ENCODE measurements at regions not wholly inside any gene's neighbourhood (a gene's known extent, or its start where the extent isn't known, plus 50 kb on each side); places are given as distances from the start of the nearest gene placed in this dataset.

GRCh38 chr13:105471673-105472072 is 1063.8 kb downstream of the EFNB2 start:
- Histone ChIP-seq H3K36me3 (replicated peaks) (no peaks in the 10 kb centered on the region), H3K27me3 (replicated peaks) (no peaks in the 10 kb centered on the region), H3K4me3 (ENCODE audit: low read depth, low read length) (no peak overlapping the region), H3K27ac (no peak overlapping the region)
- TF ChIP-seq CTCF (IDR thresholded peaks at IDR 0.05; ENCODE audit: low read depth, low read length, missing control alignments) = no peak
- in situ Hi-C loops (cut with HindIII; ENCODE audit: low pct_ligation_motif_present, low sequenced_read_pairs) = no loop called here
- no peak for DNase-seq

- DNase-seq = no peak
- no peaks in the 10 kb centered on the region for H3K27me3 ChIP-seq (replicated peaks)
- no peak overlapping the region for H3K27ac ChIP-seq
- no peak overlapping the region for H3K4me3 ChIP-seq (ENCODE audit: low read depth, low read length)
- in situ Hi-C loops (cut with HindIII; ENCODE audit: low pct_ligation_motif_present, low sequenced_read_pairs) = no loop called here
- H3K36me3 ChIP-seq (replicated peaks) = no peaks in the 10 kb centered on the region
- TF ChIP-seq CTCF (IDR thresholded peaks at IDR 0.05; ENCODE audit: low read depth, low read length, missing control alignments) = no peak
These were observed 1069.1 kb downstream of the EFNB2 start for GRCh38 chr13:105466376-105466775.

GRCh38 chr13:105465745-105466144 is 1069.7 kb downstream of the EFNB2 start, which contains the start of gene DAOA:
Gene DAOA, plus strand, starts transcription at chr13:105466045.
- no peak within 1 kb of the TSS for H3K27ac ChIP-seq

GRCh38 chr13:105465251-105465650 is 1070.2 kb downstream of the EFNB2 start:
- H3K27me3 ChIP-seq (replicated peaks) = no peaks in the 10 kb centered on the region
- in situ Hi-C loops (cut with HindIII; ENCODE audit: low pct_ligation_motif_present, low sequenced_read_pairs) = no loop called here
- DNase-seq = no peak
- no peak overlapping the region for H3K27ac ChIP-seq
- no peak overlapping the region for H3K4me3 ChIP-seq (ENCODE audit: low read depth, low read length)
- TF ChIP-seq CTCF (IDR thresholded peaks at IDR 0.05; ENCODE audit: low read depth, low read length, missing control alignments) = no peak
- no peaks in the 10 kb centered on the region for H3K36me3 ChIP-seq (replicated peaks)

More at GRCh38 chr13:105465745-105466144, 1069.7 kb downstream of the EFNB2 start, which contains the start of gene DAOA:
- no peak for TF ChIP-seq CTCF (IDR thresholded peaks at IDR 0.05; ENCODE audit: low read depth, low read length, missing control alignments)
- Histone ChIP-seq H3K27me3 (replicated peaks) (no peaks in the 10 kb centered on the region), H3K4me3 (ENCODE audit: low read depth, low read length) (no peak within 1 kb of the TSS), H3K36me3 (replicated peaks) (no peaks in the 10 kb centered on the region)
- DNase-seq = no peak
- in situ Hi-C loops (cut with HindIII; ENCODE audit: low pct_ligation_motif_present, low sequenced_read_pairs) = no loop called here

GRCh38 chr13:105464249-105464648 is 1071.2 kb downstream of the EFNB2 start:
- H3K36me3 ChIP-seq (replicated peaks) = no peaks in the 10 kb centered on the region
- in situ Hi-C loops (cut with HindIII; ENCODE audit: low pct_ligation_motif_present, low sequenced_read_pairs) = no loop called here
- peak; percentile 69 for DNase-seq
- no peak overlapping the region for H3K27ac ChIP-seq
- no peaks in the 10 kb centered on the region for H3K27me3 ChIP-seq (replicated peaks)
- H3K4me3 ChIP-seq (ENCODE audit: low read depth, low read length) = no peak overlapping the region
- no peak for TF ChIP-seq CTCF (IDR thresholded peaks at IDR 0.05; ENCODE audit: low read depth, low read length, missing control alignments)

- Histone ChIP-seq H3K27me3 (replicated peaks) (no peaks in the 10 kb centered on the region), H3K27ac (no peak overlapping the region), H3K36me3 (replicated peaks) (no peaks in the 10 kb centered on the region), H3K4me3 (ENCODE audit: low read depth, low read length) (no peak overlapping the region)
- DNase-seq = no peak
- in situ Hi-C loops (cut with HindIII; ENCODE audit: low pct_ligation_motif_present, low sequenced_read_pairs) = no loop called here
- no peak for TF ChIP-seq CTCF (IDR thresholded peaks at IDR 0.05; ENCODE audit: low read depth, low read length, missing control alignments)
These were observed 1072.4 kb downstream of the EFNB2 start for GRCh38 chr13:105463011-105463501.

Data from brain microvascular endothelial cell (primary cell).